ENCODE measurements at regions not wholly inside any gene's neighbourhood (a gene's known extent, or its start where the extent isn't known, plus 50 kb on each side); places are given as distances from the start of the nearest gene placed in this dataset.

GRCh38 chr5:124056991-124057723, 545.2 kb downstream of the CSNK1G3 start:
- H3K4me3 Mint-ChIP-seq, result peak overlapping the region; percentile 47
- no peaks in the 10 kb centered on the region for H3K27me3 Mint-ChIP-seq
- no peaks in the 10 kb centered on the region for H3K36me3 Mint-ChIP-seq (ENCODE audit: low read depth)
- peaks cover 10% of the 10 kb centered on the region for H3K4me1 Mint-ChIP-seq (ENCODE audit: low read depth)
- H3K27ac Mint-ChIP-seq, result no peak overlapping the region
- H3K9me3 Mint-ChIP-seq, result no peaks in the 10 kb centered on the region

GRCh38 chr5:124056326-124056990, 544.5 kb downstream of the CSNK1G3 start:
- Mint-ChIP-seq H3K36me3 (ENCODE audit: low read depth) (no peaks in the 10 kb centered on the region), H3K27me3 (no peaks in the 10 kb centered on the region), H3K9me3 (no peaks in the 10 kb centered on the region), H3K4me1 (ENCODE audit: low read depth) (peaks cover 10% of the 10 kb centered on the region), H3K27ac (no peak overlapping the region), H3K4me3 (no peak overlapping the region)

- H3K9me3 Mint-ChIP-seq, result no peaks in the 10 kb centered on the region
- no peak overlapping the region for H3K4me3 Mint-ChIP-seq
- peaks cover 10% of the 10 kb centered on the region for H3K4me1 Mint-ChIP-seq (ENCODE audit: low read depth)
- no peaks in the 10 kb centered on the region for H3K27me3 Mint-ChIP-seq
- no peak overlapping the region for H3K27ac Mint-ChIP-seq
- H3K36me3 Mint-ChIP-seq (ENCODE audit: low read depth), result no peaks in the 10 kb centered on the region
These were observed 543.8 kb downstream of the CSNK1G3 start for GRCh38 chr5:124055751-124056150.

- Mint-ChIP-seq H3K4me3 (no peak overlapping the region), H3K9me3 (no peaks in the 10 kb centered on the region), H3K4me1 (ENCODE audit: low read depth) (peaks cover 10% of the 10 kb centered on the region), H3K27ac (no peak overlapping the region), H3K36me3 (ENCODE audit: low read depth) (no peaks in the 10 kb centered on the region), H3K27me3 (no peaks in the 10 kb centered on the region)
These were observed 542.6 kb downstream of the CSNK1G3 start for GRCh38 chr5:124054564-124054963.

- no peaks in the 10 kb centered on the region for H3K9me3 Mint-ChIP-seq
- no peaks in the 10 kb centered on the region for H3K36me3 Mint-ChIP-seq (ENCODE audit: low read depth)
- H3K27ac Mint-ChIP-seq, result no peak overlapping the region
- no peaks in the 10 kb centered on the region for H3K27me3 Mint-ChIP-seq
- H3K4me1 Mint-ChIP-seq (ENCODE audit: low read depth), result peaks cover 10% of the 10 kb centered on the region
- no peak overlapping the region for H3K4me3 Mint-ChIP-seq
These were observed 541.4 kb downstream of the CSNK1G3 start for GRCh38 chr5:124053340-124053739.

- Mint-ChIP-seq H3K4me1 (ENCODE audit: low read depth) (peaks cover 6% of the 10 kb centered on the region), H3K9me3 (no peaks in the 10 kb centered on the region), H3K4me3 (no peak overlapping the region), H3K36me3 (ENCODE audit: low read depth) (no peaks in the 10 kb centered on the region), H3K27me3 (no peaks in the 10 kb centered on the region), H3K27ac (no peak overlapping the region)
These were observed 540.2 kb downstream of the CSNK1G3 start for GRCh38 chr5:124052201-124052600.

GRCh38 chr5:124050120-124050770, 538.3 kb downstream of the CSNK1G3 start:
- Mint-ChIP-seq H3K9me3 (no peaks in the 10 kb centered on the region), H3K4me1 (ENCODE audit: low read depth) (no peaks in the 10 kb centered on the region), H3K27ac (no peak overlapping the region), H3K36me3 (ENCODE audit: low read depth) (no peaks in the 10 kb centered on the region), H3K4me3 (no peak overlapping the region), H3K27me3 (no peaks in the 10 kb centered on the region)

GRCh38 chr5:124045412-124045811, 533.4 kb downstream of the CSNK1G3 start:
- no peaks in the 10 kb centered on the region for H3K27me3 Mint-ChIP-seq
- H3K27ac Mint-ChIP-seq, result no peak overlapping the region
- H3K36me3 Mint-ChIP-seq (ENCODE audit: low read depth), result no peaks in the 10 kb centered on the region
- H3K9me3 Mint-ChIP-seq, result no peaks in the 10 kb centered on the region
- no peaks in the 10 kb centered on the region for H3K4me1 Mint-ChIP-seq (ENCODE audit: low read depth)
- no peak overlapping the region for H3K4me3 Mint-ChIP-seq

GRCh38 chr5:124044613-124045012, 532.6 kb downstream of the CSNK1G3 start:
- H3K27me3 Mint-ChIP-seq, result no peaks in the 10 kb centered on the region
- H3K27ac Mint-ChIP-seq, result no peak overlapping the region
- H3K4me1 Mint-ChIP-seq (ENCODE audit: low read depth), result no peaks in the 10 kb centered on the region
- H3K9me3 Mint-ChIP-seq, result no peaks in the 10 kb centered on the region
- H3K36me3 Mint-ChIP-seq (ENCODE audit: low read depth), result no peaks in the 10 kb centered on the region
- no peak overlapping the region for H3K4me3 Mint-ChIP-seq

GRCh38 chr5:124043456-124043855, 531.5 kb downstream of the CSNK1G3 start:
- Mint-ChIP-seq H3K4me1 (ENCODE audit: low read depth) (no peaks in the 10 kb centered on the region), H3K27ac (no peak overlapping the region), H3K9me3 (no peaks in the 10 kb centered on the region), H3K4me3 (no peak overlapping the region), H3K27me3 (no peaks in the 10 kb centered on the region), H3K36me3 (ENCODE audit: low read depth) (no peaks in the 10 kb centered on the region)

GRCh38 chr5:124040799-124041198, 528.8 kb downstream of the CSNK1G3 start:
- H3K9me3 Mint-ChIP-seq, result no peaks in the 10 kb centered on the region
- H3K36me3 Mint-ChIP-seq (ENCODE audit: low read depth), result no peaks in the 10 kb centered on the region
- no peak overlapping the region for H3K4me3 Mint-ChIP-seq
- H3K27me3 Mint-ChIP-seq, result no peaks in the 10 kb centered on the region
- H3K4me1 Mint-ChIP-seq (ENCODE audit: low read depth), result no peaks in the 10 kb centered on the region
- H3K27ac Mint-ChIP-seq, result no peak overlapping the region

GRCh38 chr5:124039410-124039809, 527.4 kb downstream of the CSNK1G3 start:
- no peaks in the 10 kb centered on the region for H3K4me1 Mint-ChIP-seq (ENCODE audit: low read depth)
- no peaks in the 10 kb centered on the region for H3K36me3 Mint-ChIP-seq (ENCODE audit: low read depth)
- H3K9me3 Mint-ChIP-seq, result no peaks in the 10 kb centered on the region
- H3K27me3 Mint-ChIP-seq, result no peaks in the 10 kb centered on the region
- no peak overlapping the region for H3K4me3 Mint-ChIP-seq
- H3K27ac Mint-ChIP-seq, result no peak overlapping the region

GRCh38 chr5:124036786-124037185, 524.8 kb downstream of the CSNK1G3 start:
- Mint-ChIP-seq H3K4me3 (no peak overlapping the region), H3K27ac (no peak overlapping the region), H3K27me3 (no peaks in the 10 kb centered on the region), H3K4me1 (ENCODE audit: low read depth) (no peaks in the 10 kb centered on the region), H3K36me3 (ENCODE audit: low read depth) (no peaks in the 10 kb centered on the region), H3K9me3 (no peaks in the 10 kb centered on the region)

GRCh38 chr5:124034963-124035362, 523.0 kb downstream of the CSNK1G3 start:
- Mint-ChIP-seq H3K36me3 (ENCODE audit: low read depth) (no peaks in the 10 kb centered on the region), H3K27ac (no peak overlapping the region), H3K4me3 (no peak overlapping the region), H3K9me3 (no peaks in the 10 kb centered on the region), H3K27me3 (no peaks in the 10 kb centered on the region), H3K4me1 (ENCODE audit: low read depth) (no peaks in the 10 kb centered on the region)

- Mint-ChIP-seq H3K9me3 (no peaks in the 10 kb centered on the region), H3K27me3 (no peaks in the 10 kb centered on the region), H3K27ac (no peak overlapping the region), H3K4me1 (ENCODE audit: low read depth) (no peaks in the 10 kb centered on the region), H3K36me3 (ENCODE audit: low read depth) (no peaks in the 10 kb centered on the region), H3K4me3 (no peak overlapping the region)
These were observed 522.2 kb downstream of the CSNK1G3 start for GRCh38 chr5:124034083-124034700.

All from stimulated activated naive CD8-positive, alpha-beta T cell treated with anti-CD3 and anti-CD28 coated beads, Interleukin-15, Interleukin-2, amounts not matched to agents 100 ng/mL and 50 ng/mL, for 24 hours (primary cell).